Endothelial cell of umbilical vein (primary cell): ENCODE measurements at regions not wholly inside any gene's neighbourhood (a gene's known extent, or its start where the extent isn't known, plus 50 kb on each side); places are given as distances from the start of the nearest gene placed in this dataset.

Source experiments
- BruUV-seq: library from RNA; stranded (reverse); fragments of 400-500 nt; replicated peaks from 2 replicates; lab custom pipeline; 2021; lab: Mats Ljungman, UMichigan
- CTCF ChIA-PET: fragments of 300-600, 350-600 bp; sonication (Branson Sonifier 250); formaldehyde crosslinking; loops from one replicate; lab custom pipeline; 2021; ENCODE audit warnings: antibody characterized with exemption, inconsistent platforms; lab: Charles Lee
- POLR2A ChIA-PET: fragments of 300-600, 350-600 bp; sonication (Branson Sonifier 250); formaldehyde crosslinking; loops from one replicate; lab custom pipeline; 2021; ENCODE audit warnings: antibody characterized with exemption, inconsistent platforms; lab: Charles Lee
- DNase-seq: peaks from one replicate; pipeline ENCODE4 v3.0.0-alpha.2; 2011; ENCODE audit warnings: low read depth, low spot score
- FAIRE-seq: peaks from 2 replicates; lab custom pipeline; 2011; peaks lifted over from hg19 to GRCh38; lab: Jason Lieb, UNC
- H2AFZ ChIP-seq: 2 replicates; pipeline ENCODE4 v1.6.0; 2012; ENCODE audit warnings: low read depth, low read length, control low read depth, inconsistent platforms
- H3K27ac ChIP-seq: 2 replicates; pipeline ENCODE4 v1.5.1; 2011; ENCODE audit warnings: low read depth, mild to moderate bottlenecking, control low read depth, low read length, moderate library complexity; ENCODE audit not compliant: insufficient read depth
- H3K27me3 ChIP-seq, 2 experiments: 2 replicates each; pipeline versions ENCODE4 v1.6.0 to v1.6.1; 2011; ENCODE audit warnings: low read length in 2 of 2, mixed read lengths in 1 of 2; ENCODE audit not compliant: control insufficient read depth in 2 of 2, insufficient read depth in 2 of 2
- H3K36me3 ChIP-seq, 2 experiments: 2 replicates in 1 of 2; 3 replicates in 1 of 2; pipeline ENCODE4 v1.5.1; 2011; ENCODE audit warnings: low read length in 2 of 2, mild to moderate bottlenecking in 1 of 2, moderate library complexity in 1 of 2; ENCODE audit not compliant: control insufficient read depth in 2 of 2, insufficient read depth in 2 of 2; ENCODE audit errors: extremely low read depth in 1 of 2
- H3K4me1 ChIP-seq: 3 replicates; pipeline ENCODE4 v1.5.1; 2011; ENCODE audit warnings: mild to moderate bottlenecking, low read length; ENCODE audit not compliant: control insufficient read depth, insufficient read depth; ENCODE audit errors: extremely low read depth
- H3K4me2 ChIP-seq: 2 replicates; pipeline ENCODE4 v1.6.1; 2011; ENCODE audit warnings: low read length, control low read depth, mixed read lengths; ENCODE audit not compliant: insufficient read depth
- H3K4me3 ChIP-seq, 3 experiments: fragments of 200-600 bp in 1 of 3; sonication (generic), shearing (Covaris generic) in 1 of 3; replicated peaks in 1 of 3; 2 replicates each; pipeline ENCODE4 v1.5.1; 2011 to 2016; ENCODE audit warnings: control low read depth in 3 of 3, low read length in 3 of 3, mild to moderate bottlenecking in 2 of 3, inconsistent platforms in 1 of 3, low read depth in 1 of 3, moderate library complexity in 1 of 3; ENCODE audit not compliant: insufficient read depth in 1 of 3
- H3K79me2 ChIP-seq: 2 replicates; pipeline ENCODE4 v1.6.0; 2012; ENCODE audit warnings: low read length, inconsistent platforms; ENCODE audit not compliant: control insufficient read depth, insufficient read depth
- H3K9ac ChIP-seq: replicated peaks from 2 replicates; pipeline ENCODE3; 2011; ENCODE audit warnings: low read length, control low read depth; ENCODE audit not compliant: insufficient read depth; ENCODE audit errors: extremely low read depth
- H3K9me1 ChIP-seq: replicated peaks from 3 replicates; pipeline ENCODE4 v1.6.0; 2011; ENCODE audit warnings: mild to moderate bottlenecking, low read length; ENCODE audit not compliant: control insufficient read depth, insufficient read depth; ENCODE audit errors: extremely low read depth
- H3K9me3 ChIP-seq: replicated peaks from 2 replicates; pipeline ENCODE4 v1.5.1; 2012; ENCODE audit warnings: low read length, inconsistent platforms; ENCODE audit not compliant: control insufficient read depth, insufficient read depth
- H4K20me1 ChIP-seq: replicated peaks from 2 replicates; pipeline ENCODE3; 2011; ENCODE audit warnings: mild to moderate bottlenecking, low read length; ENCODE audit not compliant: control insufficient read depth, insufficient read depth; ENCODE audit errors: extremely low read depth
- EZH2 ChIP-seq: IDR thresholded peaks from 2 replicates; pipeline ENCODE4 v1.6.1; 2012; ENCODE audit warnings: borderline replicate concordance, low read depth, mild to moderate bottlenecking, moderate library complexity, low read length, inconsistent platforms; ENCODE audit not compliant: severe bottlenecking
- FOS ChIP-seq: IDR thresholded peaks from 2 replicates; pipeline ENCODE4 v1.6.1; 2011; ENCODE audit warnings: mild to moderate bottlenecking, low read length, moderate library complexity, borderline replicate concordance; ENCODE audit not compliant: insufficient read depth
- GATA2 ChIP-seq: IDR thresholded peaks from 2 replicates; pipeline ENCODE4 v1.7.0; 2011; ENCODE audit warnings: low read depth, mild to moderate bottlenecking, moderate library complexity, mixed read lengths, low read length; ENCODE audit not compliant: insufficient read length, insufficient read depth
- JUN ChIP-seq: IDR thresholded peaks from 2 replicates; pipeline ENCODE4 v1.6.1; 2011; ENCODE audit warnings: borderline replicate concordance, low read depth; ENCODE audit not compliant: insufficient read length, insufficient read depth
- MAX ChIP-seq: IDR thresholded peaks from 2 replicates; pipeline ENCODE4 v1.6.1; 2011; ENCODE audit not compliant: insufficient read depth, insufficient read length
- MYC ChIP-seq: IDR thresholded peaks from one replicate; pipeline ENCODE4 v1.6.1; 2011; ENCODE audit warnings: mild to moderate bottlenecking, low read depth, low read length
- POLR2A ChIP-seq: IDR thresholded peaks from 2 replicates; pipeline ENCODE4 v1.6.1; 2012; ENCODE audit warnings: low read depth, mild to moderate bottlenecking, control low read depth, low read length
- POLR2AphosphoS5 ChIP-seq: IDR thresholded peaks from 2 replicates; pipeline ENCODE4 v1.6.1; 2012; ENCODE audit warnings: low read depth, mild to moderate bottlenecking, control low read depth, low read length, moderate library complexity; ENCODE audit not compliant: insufficient read depth
- dilution Hi-C: fragments of 300-500 bp; cut with MboI; formaldehyde crosslinking; loops from one replicate; pipeline ENCODE4 v1.15.0; 2019; ENCODE audit warnings: low sequenced_read_pairs; ENCODE audit not compliant: extremely low pct_ligation_motif_present
- intact Hi-C: fragments of 100-400 bp; cut with micrococcal nuclease; formaldehyde crosslinking; loops from one replicate; pipeline ENCODE4 v1.10.0; 2022
- TF ChIP-seq, protein P1 (sequence below), 2 donors: IDR thresholded peaks; 1 replicate in 1 of 2; 2 replicates in 1 of 2; pipeline ENCODE4 v1.5.1; 2011; ENCODE audit warnings: low read length in 2 of 2, mild to moderate bottlenecking in 2 of 2, moderate library complexity in 2 of 2, control low read depth in 1 of 2, inconsistent platforms in 1 of 2, low read depth in 1 of 2; ENCODE audit not compliant: insufficient read depth in 1 of 2; ENCODE audit errors: extremely low read depth in 1 of 2

- POLR2A ChIA-PET = no interaction called here
Observed at GRCh38 chr6:141532211-141532610, 600.5 kb upstream of the GJE1 start.

GRCh38 chr6:141531040-141531439 is 601.7 kb upstream of the GJE1 start:
- intact Hi-C loops (no loop called here), dilution Hi-C loops (no loop called here)
- TF ChIP-seq MYC = no peak
- no peak for TF ChIP-seq POLR2AphosphoS5
- TF ChIP-seq, protein P1, sequence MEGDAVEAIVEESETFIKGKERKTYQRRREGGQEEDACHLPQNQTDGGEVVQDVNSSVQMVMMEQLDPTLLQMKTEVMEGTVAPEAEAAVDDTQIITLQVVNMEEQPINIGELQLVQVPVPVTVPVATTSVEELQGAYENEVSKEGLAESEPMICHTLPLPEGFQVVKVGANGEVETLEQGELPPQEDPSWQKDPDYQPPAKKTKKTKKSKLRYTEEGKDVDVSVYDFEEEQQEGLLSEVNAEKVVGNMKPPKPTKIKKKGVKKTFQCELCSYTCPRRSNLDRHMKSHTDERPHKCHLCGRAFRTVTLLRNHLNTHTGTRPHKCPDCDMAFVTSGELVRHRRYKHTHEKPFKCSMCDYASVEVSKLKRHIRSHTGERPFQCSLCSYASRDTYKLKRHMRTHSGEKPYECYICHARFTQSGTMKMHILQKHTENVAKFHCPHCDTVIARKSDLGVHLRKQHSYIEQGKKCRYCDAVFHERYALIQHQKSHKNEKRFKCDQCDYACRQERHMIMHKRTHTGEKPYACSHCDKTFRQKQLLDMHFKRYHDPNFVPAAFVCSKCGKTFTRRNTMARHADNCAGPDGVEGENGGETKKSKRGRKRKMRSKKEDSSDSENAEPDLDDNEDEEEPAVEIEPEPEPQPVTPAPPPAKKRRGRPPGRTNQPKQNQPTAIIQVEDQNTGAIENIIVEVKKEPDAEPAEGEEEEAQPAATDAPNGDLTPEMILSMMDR (IDR thresholded peaks at IDR 0.05; ENCODE audit: extremely low read depth in 1 of 2, insufficient read depth in 1 of 2, low read depth in 1 of 2, low read length in 2 of 2) = no peak
- no peak for TF ChIP-seq MAX
- no peak for TF ChIP-seq EZH2
- TF ChIP-seq GATA2 = no peak
- no peak for TF ChIP-seq FOS
- no peak for TF ChIP-seq JUN
- no peak for TF ChIP-seq POLR2A
- Histone ChIP-seq H3K4me2 (no peak overlapping the region), H3K4me1 (no peaks in the 10 kb centered on the region), H3K36me3 (no peaks in the 10 kb centered on the region), H2AFZ (no peak overlapping the region), H3K9me3 (no peaks in the 10 kb centered on the region), H3K79me2 (no peaks in the 10 kb centered on the region), H3K9ac (no peak overlapping the region), H4K20me1 (no peaks in the 10 kb centered on the region), H3K9me1 (no peaks in the 10 kb centered on the region), H3K27ac (no peak overlapping the region), H3K4me3 (no peak overlapping the region), H3K27me3 (no peaks in the 10 kb centered on the region)
- CTCF ChIA-PET = interaction anchor here (1.0 kb wide), 1 partner anchor 31 kb away, joined by 3 read pairs; no protein-coding TSS in a partner anchor
- POLR2A ChIA-PET = no interaction called here
- DNase-seq (no peak), FAIRE-seq (no peak)
- BruUV-seq = no TSS peak

More at GRCh38 chr6:141532211-141532610, 600.5 kb upstream of the GJE1 start:
- Histone ChIP-seq H3K9ac (no peak overlapping the region), H3K27ac (no peak overlapping the region), H3K4me2 (no peak overlapping the region), H3K4me3 (no peak overlapping the region), H3K9me1 (no peaks in the 10 kb centered on the region), H3K9me3 (no peaks in the 10 kb centered on the region), H3K4me1 (no peaks in the 10 kb centered on the region), H3K36me3 (no peaks in the 10 kb centered on the region), H3K27me3 (no peaks in the 10 kb centered on the region), H4K20me1 (no peaks in the 10 kb centered on the region), H3K79me2 (no peaks in the 10 kb centered on the region), H2AFZ (no peak overlapping the region)
- CTCF ChIA-PET = interaction anchor here (1.1 kb wide), 1 partner anchor 875 kb away, joined by 3 read pairs; no protein-coding TSS in a partner anchor
- dilution Hi-C loops = no loop called here
- FAIRE-seq (no peak), DNase-seq (no peak)
- TF ChIP-seq JUN = no peak
- TF ChIP-seq POLR2A = no peak
- no peak for TF ChIP-seq MAX
- no peak for TF ChIP-seq EZH2
- intact Hi-C loops = no loop called here
- no TSS peak for BruUV-seq
